HUES48 (cell line): ENCODE measurements at regions not wholly inside any gene's neighbourhood (a gene's known extent, or its start where the extent isn't known, plus 50 kb on each side); places are given as distances from the start of the nearest gene placed in this dataset.

Experiments used
- H3K27ac ChIP-seq: one replicate; pipeline ENCODE4 v1.7.0; 2013; ENCODE audit warnings: low read depth, low read length, inconsistent platforms
- H3K27me3 ChIP-seq: 2 replicates; pipeline ENCODE4 v1.6.1; 2013; ENCODE audit warnings: mild to moderate bottlenecking, low read length; ENCODE audit not compliant: control insufficient read depth, insufficient read depth
- H3K36me3 ChIP-seq: 2 replicates; pipeline ENCODE4 v1.6.1; 2013; ENCODE audit warnings: low read length; ENCODE audit not compliant: control insufficient read depth, insufficient read depth
- H3K4me1 ChIP-seq: 2 replicates; pipeline ENCODE4 v1.6.1; 2013; ENCODE audit warnings: mild to moderate bottlenecking, low read length; ENCODE audit not compliant: control insufficient read depth, insufficient read depth
- H3K4me3 ChIP-seq: 2 replicates; pipeline ENCODE4 v1.5.1; 2013; ENCODE audit warnings: mild to moderate bottlenecking, low read depth, low read length
- H3K9ac ChIP-seq: 2 replicates; pipeline ENCODE4 v1.6.1; 2013; ENCODE audit warnings: mild to moderate bottlenecking, low read depth, low read length, moderate library complexity
- H3K9me3 ChIP-seq: 2 replicates; pipeline ENCODE4 v1.6.1; 2013; ENCODE audit warnings: low read length; ENCODE audit not compliant: control insufficient read depth, insufficient read depth

DNA sequence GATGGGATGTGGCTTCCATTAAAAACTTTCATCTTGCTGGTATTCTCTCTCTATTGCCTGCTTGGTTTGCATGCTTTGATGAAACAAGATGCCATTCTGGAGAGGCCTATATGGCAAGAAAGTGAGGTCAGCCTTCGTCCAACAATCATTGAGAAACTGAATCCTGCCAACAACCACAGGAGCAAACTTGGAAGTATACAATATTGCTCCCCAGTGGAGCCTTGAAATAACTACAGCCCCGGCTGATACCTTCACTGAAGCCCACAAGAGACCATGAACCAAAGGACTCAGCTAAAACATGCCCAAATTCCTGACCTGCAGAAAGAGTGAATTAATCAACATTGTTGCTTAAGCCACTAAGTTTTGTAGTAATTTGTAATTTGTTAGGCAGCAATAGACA, 82.5 kb upstream of the FGF14 start:
- Histone ChIP-seq H3K4me1 (no peaks in the 10 kb centered on the region), H3K9ac (no peak overlapping the region), H3K27ac (no peak overlapping the region), H3K36me3 (no peaks in the 10 kb centered on the region), H3K27me3 (no peaks in the 10 kb centered on the region), H3K4me3 (no peak overlapping the region), H3K9me3 (no peaks in the 10 kb centered on the region)

DNA sequence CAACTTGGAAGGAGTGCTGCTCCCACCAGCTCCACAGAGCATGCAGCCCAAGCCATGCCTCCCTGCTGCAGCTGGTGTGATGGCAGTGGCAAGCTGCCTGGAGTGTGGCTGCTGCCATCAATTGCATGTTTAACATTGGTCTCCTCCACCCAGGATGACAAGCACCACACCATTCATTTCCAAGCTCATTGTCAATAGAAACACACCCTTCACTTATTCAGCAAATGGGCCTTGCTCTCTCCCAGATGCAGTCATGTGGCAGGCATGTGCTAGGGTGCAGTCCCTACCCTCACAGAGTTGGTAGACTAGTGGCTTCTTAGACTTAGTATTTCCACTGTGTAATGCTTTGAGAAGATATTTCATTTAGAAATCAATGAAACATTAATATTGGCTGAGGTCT, 70.8 kb upstream of the FGF14 start:
- H3K36me3 ChIP-seq: no peaks in the 10 kb centered on the region

DNA sequence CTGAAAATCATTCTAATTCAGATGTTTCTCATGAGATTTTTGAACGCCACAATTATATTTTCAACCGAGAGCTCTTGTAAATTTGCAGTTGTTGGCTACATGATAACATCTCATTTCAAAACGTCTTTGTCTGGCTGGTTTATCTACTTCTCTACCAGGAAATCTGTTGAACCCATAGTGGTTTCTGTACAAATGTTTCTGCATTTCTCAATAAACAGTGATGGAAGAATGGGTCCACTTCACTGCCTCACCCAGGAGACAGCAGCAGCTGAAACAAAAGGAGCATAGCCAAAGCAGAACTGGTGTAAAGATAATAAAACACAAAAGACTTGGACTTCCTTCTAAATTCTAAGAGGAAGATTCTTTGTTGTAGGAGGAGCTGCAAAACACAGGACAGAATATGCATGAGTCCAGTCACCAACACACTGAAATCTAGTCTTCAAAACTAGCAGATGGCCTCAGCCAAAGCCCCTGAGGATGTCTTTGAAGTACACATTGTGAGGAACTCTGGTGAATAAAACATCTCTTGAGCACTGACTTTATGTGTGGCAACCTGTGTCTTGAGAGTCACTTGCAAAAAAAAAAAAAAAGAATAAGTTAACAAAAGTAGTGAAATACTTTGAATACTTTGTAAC, 68.6 kb upstream of the FGF14 start:
- Histone ChIP-seq H3K27ac (no peak overlapping the region), H3K9ac (no peak overlapping the region), H3K36me3 (no peaks in the 10 kb centered on the region), H3K4me3 (no peak overlapping the region), H3K4me1 (no peaks in the 10 kb centered on the region; the same call in 1 of the 2 replicates), H3K27me3 (no peaks in the 10 kb centered on the region), H3K9me3 (no peaks in the 10 kb centered on the region)

More for the DNA sequence above, 70.8 kb upstream of the FGF14 start:
- H3K27me3 ChIP-seq: no peaks in the 10 kb centered on the region
- H3K4me1 ChIP-seq: no peaks in the 10 kb centered on the region
- no peak overlapping the region for H3K27ac ChIP-seq
- H3K9me3 ChIP-seq: no peaks in the 10 kb centered on the region
- no peak overlapping the region for H3K9ac ChIP-seq
- H3K4me3 ChIP-seq: no peak overlapping the region

DNA sequence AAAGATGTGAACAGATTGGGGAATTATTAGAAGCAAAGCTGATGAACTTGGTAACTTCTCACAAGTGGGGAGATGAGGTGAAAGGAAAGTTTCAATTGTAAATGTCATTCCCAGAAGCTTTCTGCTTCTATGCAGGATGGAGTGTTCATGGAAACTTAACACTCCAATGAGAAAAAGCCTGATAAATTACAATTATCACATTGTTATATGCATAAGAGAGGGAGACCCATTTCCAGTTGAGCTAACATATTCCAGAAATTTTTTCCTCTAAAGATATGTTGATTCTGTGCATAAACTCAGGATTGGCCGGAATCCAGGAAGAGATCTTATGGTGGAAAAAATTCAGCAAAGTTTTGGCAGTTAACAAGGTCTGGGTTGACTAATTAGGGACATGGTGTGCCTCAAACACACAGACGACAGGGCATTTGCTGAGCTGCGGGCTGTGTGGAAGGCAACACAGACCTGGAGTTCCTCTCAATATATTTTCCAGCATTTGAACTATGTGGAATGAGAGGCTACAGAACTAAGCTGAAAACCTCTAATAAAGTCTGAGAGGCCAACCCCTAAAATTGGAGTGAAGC, 64.9 kb upstream of the FGF14 start:
- no peak overlapping the region for H3K9ac ChIP-seq
- H3K4me1 ChIP-seq: no peaks in the 10 kb centered on the region; the same call in 1 of the 2 replicates
- no peaks in the 10 kb centered on the region for H3K36me3 ChIP-seq
- no peak overlapping the region for H3K27ac ChIP-seq
- H3K27me3 ChIP-seq: no peaks in the 10 kb centered on the region
- H3K9me3 ChIP-seq: no peaks in the 10 kb centered on the region
- no peak overlapping the region for H3K4me3 ChIP-seq

DNA sequence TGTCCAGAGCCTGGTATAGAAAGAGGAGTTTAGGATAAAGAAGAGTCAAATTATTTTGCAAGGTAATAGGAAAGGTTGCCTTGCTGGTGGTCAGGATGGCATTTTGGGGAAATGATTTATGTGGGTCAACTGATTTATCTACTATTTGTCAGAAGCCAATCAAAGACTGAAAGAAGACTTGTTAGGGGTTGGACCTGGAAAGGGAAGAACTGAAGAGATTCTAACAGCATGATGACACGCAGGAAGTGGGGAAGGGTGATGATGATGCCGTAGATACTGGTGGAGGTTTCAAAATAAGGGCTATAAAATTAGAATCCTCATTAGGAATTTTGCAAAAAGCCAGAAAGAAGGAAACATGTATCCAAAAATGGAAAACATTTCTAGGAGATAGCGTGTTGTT, 60.7 kb upstream of the FGF14 start:
- no peak overlapping the region for H3K9ac ChIP-seq
- H3K4me3 ChIP-seq: no peak overlapping the region
- H3K27ac ChIP-seq: no peak overlapping the region
- no peaks in the 10 kb centered on the region for H3K9me3 ChIP-seq
- no peaks in the 10 kb centered on the region for H3K27me3 ChIP-seq
- no peaks in the 10 kb centered on the region for H3K36me3 ChIP-seq
- H3K4me1 ChIP-seq: no peaks in the 10 kb centered on the region; the same call in 1 of the 2 replicates

DNA sequence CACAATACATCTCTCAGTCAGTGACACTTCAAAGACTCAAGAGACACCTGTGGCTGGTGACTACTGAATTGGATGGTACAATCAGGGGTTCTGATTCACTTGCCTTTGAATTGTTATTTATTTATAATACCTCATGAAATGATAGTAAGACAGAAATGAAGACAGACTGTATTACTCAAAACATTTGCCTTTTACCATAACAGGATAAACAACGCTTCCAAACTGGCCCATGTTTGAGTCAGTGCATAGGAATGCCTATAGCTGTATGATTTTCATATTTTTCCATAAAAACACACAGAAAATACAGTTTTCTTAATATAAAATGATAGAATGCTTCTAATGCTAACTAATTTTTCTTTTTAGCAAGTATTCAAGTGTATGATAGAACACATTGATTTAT, 59.5 kb upstream of the FGF14 start:
- H3K36me3 ChIP-seq: no peaks in the 10 kb centered on the region
- no peak overlapping the region for H3K4me3 ChIP-seq
- H3K4me1 ChIP-seq: no peaks in the 10 kb centered on the region; the same call in 1 of the 2 replicates
- no peak overlapping the region for H3K27ac ChIP-seq
- H3K27me3 ChIP-seq: no peaks in the 10 kb centered on the region
- H3K9ac ChIP-seq: no peak overlapping the region
- H3K9me3 ChIP-seq: no peaks in the 10 kb centered on the region

DNA sequence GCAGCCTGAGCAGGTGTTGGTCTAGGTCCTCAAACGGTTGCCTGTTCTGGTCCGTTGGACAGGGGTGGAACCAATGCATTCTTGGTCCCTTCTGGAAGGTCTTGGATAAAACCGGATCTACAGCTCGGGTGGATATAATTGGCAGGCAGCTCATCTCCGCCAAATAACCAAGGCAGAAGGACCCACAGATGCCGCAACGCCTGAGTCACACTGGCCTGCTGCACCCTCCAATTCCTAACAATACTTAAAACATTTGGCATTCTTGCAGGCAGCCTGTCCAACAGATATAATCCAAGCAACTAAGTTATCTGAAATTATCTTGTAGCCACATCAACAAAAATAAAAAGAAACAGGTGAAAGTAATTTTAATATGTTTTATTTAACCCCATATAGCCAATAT, 59.0 kb upstream of the FGF14 start:
- Histone ChIP-seq H3K27me3 (no peaks in the 10 kb centered on the region), H3K27ac (no peak overlapping the region), H3K4me1 (no peaks in the 10 kb centered on the region), H3K9me3 (no peaks in the 10 kb centered on the region), H3K4me3 (no peak overlapping the region), H3K36me3 (no peaks in the 10 kb centered on the region), H3K9ac (no peak overlapping the region)

DNA sequence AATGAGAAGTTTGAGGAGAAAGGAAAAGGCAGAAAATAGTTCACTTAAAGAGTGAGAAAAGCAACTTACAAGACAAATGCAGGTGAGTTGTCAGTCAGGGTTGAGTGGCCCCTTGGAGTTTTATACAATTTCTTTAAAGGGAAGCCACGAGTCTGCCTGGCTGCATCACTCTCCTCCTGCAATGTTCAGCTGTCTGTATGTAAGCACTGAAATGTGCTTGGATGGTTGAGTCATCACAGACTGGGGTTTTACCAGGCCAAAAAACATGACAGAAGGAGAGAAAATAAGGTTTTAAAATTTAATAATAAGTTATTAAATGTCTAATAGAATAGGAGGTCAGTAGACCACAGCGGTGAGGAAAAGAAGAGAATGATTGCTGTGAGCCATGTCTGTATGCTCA, 51.0 kb upstream of the FGF14 start:
- Histone ChIP-seq H3K9me3 (no peaks in the 10 kb centered on the region), H3K4me1 (no peaks in the 10 kb centered on the region), H3K27ac (no peak overlapping the region), H3K9ac (no peak overlapping the region), H3K36me3 (no peaks in the 10 kb centered on the region), H3K4me3 (no peak overlapping the region), H3K27me3 (no peaks in the 10 kb centered on the region)
